ENCODE measurements at regions not wholly inside any gene's neighbourhood (a gene's known extent, or its start where the extent isn't known, plus 50 kb on each side); places are given as distances from the start of the nearest gene placed in this dataset.

- TF ChIP-seq CTCF (IDR thresholded peaks at IDR 0.05; ENCODE audit: extremely low read depth, missing control alignments) = no peak
- no peak for DNase-seq (ENCODE audit: low spot score)
These were observed 451.4 kb upstream of the ADGRL2 start for GRCh38 chr1:81349194-81349965.

GRCh38 chr1:81345110-81345509, 455.6 kb upstream of the ADGRL2 start:
- DNase-seq (ENCODE audit: low spot score) = no peak
- TF ChIP-seq CTCF (IDR thresholded peaks at IDR 0.05; ENCODE audit: extremely low read depth, missing control alignments) = no peak

GRCh38 chr1:81340239-81340638, 460.5 kb upstream of the ADGRL2 start:
- no peak for TF ChIP-seq CTCF (IDR thresholded peaks at IDR 0.05; ENCODE audit: extremely low read depth, missing control alignments)
- no peak for DNase-seq (ENCODE audit: low spot score)

- TF ChIP-seq CTCF (IDR thresholded peaks at IDR 0.05; ENCODE audit: extremely low read depth, missing control alignments) = no peak
- DNase-seq (ENCODE audit: low spot score) = no peak
These were observed 463.5 kb upstream of the ADGRL2 start for GRCh38 chr1:81337226-81337625.

GRCh38 chr1:81335876-81336275, 464.9 kb upstream of the ADGRL2 start:
- DNase-seq (ENCODE audit: low spot score) = no peak
- no peak for TF ChIP-seq CTCF (IDR thresholded peaks at IDR 0.05; ENCODE audit: extremely low read depth, missing control alignments)

- DNase-seq (ENCODE audit: low spot score) = no peak
- no peak for TF ChIP-seq CTCF (IDR thresholded peaks at IDR 0.05; ENCODE audit: extremely low read depth, missing control alignments)
These were observed 470.2 kb upstream of the ADGRL2 start for GRCh38 chr1:81330521-81330920.

- no peak for TF ChIP-seq CTCF (IDR thresholded peaks at IDR 0.05; ENCODE audit: extremely low read depth, missing control alignments)
- no peak for DNase-seq (ENCODE audit: low spot score)
These were observed 470.6 kb upstream of the ADGRL2 start for GRCh38 chr1:81330111-81330510.
